ENCODE measurements at regions not wholly inside any gene's neighbourhood (a gene's known extent, or its start where the extent isn't known, plus 50 kb on each side); places are given as distances from the start of the nearest gene placed in this dataset.

GRCh38 chrX:11952176-11952720 lies 186.0 kb upstream of the FRMPD4 start:
- POLR2A ChIA-PET (ENCODE audit: unreplicated experiment): no interaction called here
- WGBS, 2 experiments (ENCODE audit: extremely low coverage in 2 of 2, insufficient read length in 1 of 2): no CpG with 5 or more reads among the region's 4 CpGs
- DNase-seq: peak; percentile 25

More at GRCh38 chrX:11952176-11952720, 186.0 kb upstream of the FRMPD4 start:
- Histone ChIP-seq H3K4me1 (ENCODE audit: control insufficient read depth, insufficient read depth, low read length) (peaks cover 5% of the 10 kb centered on the region), H3K9me3 (ENCODE audit: control insufficient read depth, insufficient read depth, low read length) (no peaks in the 10 kb centered on the region), H2BK15ac (ENCODE audit: low read depth, low read length) (peak overlapping the region; percentile 54; the same call in 1 of the 3 replicates), H3K27ac (ENCODE audit: insufficient read depth, low read length) (no peak overlapping the region; the same call in 1 of the 2 replicates), H4K8ac (ENCODE audit: low read depth in 2 of 2, low read length in 2 of 2) (peak overlapping the region; percentile 8 to 22; a peak in 2 of 4 replicates), H4K20me1 (ENCODE audit: insufficient read depth, low read length) (no peaks in the 10 kb centered on the region), H2BK120ac (ENCODE audit: low read depth, low read length) (peak overlapping the region; percentile 81), H3K4me2 (ENCODE audit: low read depth, low read length) (no peak overlapping the region), H3K36me3 (ENCODE audit: control insufficient read depth, insufficient read depth, low read length) (no peaks in the 10 kb centered on the region), H3K14ac (replicated peaks; ENCODE audit: low read depth, low read length) (no peak overlapping the region), H4K91ac (ENCODE audit: insufficient read depth, low read depth, low read length) (peak overlapping the region; percentile 62; the same call in 1 of the 2 replicates), H2BK20ac (ENCODE audit: low read depth, low read length) (peak overlapping the region; percentile 28; the same call in 1 of the 2 replicates), H2AK9ac (replicated peaks; ENCODE audit: low read depth, low read length, poor library complexity) (no peak overlapping the region), H3K27me3 (ENCODE audit: control insufficient read depth, insufficient read depth, low read length) (no peaks in the 10 kb centered on the region), H3K4ac (ENCODE audit: low read depth, low read length) (peak overlapping the region; percentile 70), H3K9me1 (ENCODE audit: insufficient read depth, low read length) (no peaks in the 10 kb centered on the region), H2BK5ac (ENCODE audit: low read depth, low read length, poor library complexity, severe bottlenecking) (no peak overlapping the region), H3K9ac (ENCODE audit: low read depth, low read length) (no peak overlapping the region), H3K4me3 (ENCODE audit: insufficient read depth, low read depth, low read length) (no peak overlapping the region), H3K18ac (ENCODE audit: low read depth, low read length) (no peak overlapping the region; the same call in 1 of the 2 replicates), H2AK5ac (ENCODE audit: low read depth, low read length) (peak overlapping the region; percentile 63; the same call in 1 of the 2 replicates), H3K79me1 (ENCODE audit: low read depth in 1 of 2, low read length in 2 of 2) (no peaks in the 10 kb centered on the region), H4K5ac (ENCODE audit: low read depth, low read length) (no peak overlapping the region), H2AFZ (replicated peaks; ENCODE audit: low read length, poor library complexity) (no peak overlapping the region), H3K56ac (ENCODE audit: extremely low read depth, insufficient read depth, low read length) (no peak overlapping the region), H3K23ac (ENCODE audit: low read depth, low read length) (no peak overlapping the region)
- dilution Hi-C loops (cut with HindIII; ENCODE audit: low sequenced_read_pairs, unreplicated experiment) (no loop called here), in situ Hi-C loops (cut with MboI; ENCODE audit: low sequenced_read_pairs) (no loop called here), intact Hi-C loops (cut with micrococcal nuclease) (no loop called here)
- TF ChIP-seq RAD21 (IDR thresholded peaks at IDR 0.05; ENCODE audit: low read length): no peak
- no peak for TF ChIP-seq CEBPB (IDR thresholded peaks at IDR 0.05; ENCODE audit: low read depth, low read length)
- no peak for TF ChIP-seq POLR2A (IDR thresholded peaks at IDR 0.05; ENCODE audit: low read depth, low read length)
- TF ChIP-seq NFE2L2 (IDR thresholded peaks at IDR 0.05; ENCODE audit: low read depth, low read length): no peak
- TF ChIP-seq CTCF (conservative IDR thresholded peaks at IDR 0.05; ENCODE audit: low read depth, low read length): no peak
- no peak for TF ChIP-seq RFX5 (IDR thresholded peaks at IDR 0.05; ENCODE audit: low read depth, low read length)
- no peak for TF ChIP-seq MAFK (IDR thresholded peaks at IDR 0.05; ENCODE audit: low read depth, low read length)
- no peak for TF ChIP-seq RCOR1 (IDR thresholded peaks at IDR 0.05; ENCODE audit: insufficient replicate concordance, low read length)
- no peak for TF ChIP-seq FOS (IDR thresholded peaks at IDR 0.05; ENCODE audit: low read depth, low read length)
- no peak for TF ChIP-seq CHD1 (IDR thresholded peaks at IDR 0.05; ENCODE audit: low read depth, low read length)
- no peak for TF ChIP-seq BHLHE40 (IDR thresholded peaks at IDR 0.05; ENCODE audit: low read depth, low read length)
- CTCF ChIA-PET: no interaction called here
- ATAC-seq (ENCODE audit: low read depth): no peak
- BruUV-seq (replicated peaks): no TSS peak

All from IMR-90 (cell line).